Lower leg skin (tissue), 3 donors: ENCODE measurements at regions not wholly inside any gene's neighbourhood (a gene's known extent, or its start where the extent isn't known, plus 50 kb on each side); places are given as distances from the start of the nearest gene placed in this dataset.

Source experiments
- POLR2A ChIP-seq, 2 donors: fragments of 450-650 bp; IDR thresholded peaks; one replicate each; pipeline ENCODE4 v1.6.1; 2016 to 2017; ENCODE audit warnings: antibody characterized with exemption in 2 of 2, mild to moderate bottlenecking in 1 of 2, moderate library complexity in 1 of 2
- TF ChIP-seq, protein P1 (sequence below), 3 donors: fragments of 450-650 bp; IDR thresholded peaks; one replicate each; pipeline ENCODE4 v1.5.1; 2016; ENCODE audit warnings: antibody characterized with exemption in 3 of 3, mild to moderate bottlenecking in 3 of 3, moderate library complexity in 2 of 3

DNA sequence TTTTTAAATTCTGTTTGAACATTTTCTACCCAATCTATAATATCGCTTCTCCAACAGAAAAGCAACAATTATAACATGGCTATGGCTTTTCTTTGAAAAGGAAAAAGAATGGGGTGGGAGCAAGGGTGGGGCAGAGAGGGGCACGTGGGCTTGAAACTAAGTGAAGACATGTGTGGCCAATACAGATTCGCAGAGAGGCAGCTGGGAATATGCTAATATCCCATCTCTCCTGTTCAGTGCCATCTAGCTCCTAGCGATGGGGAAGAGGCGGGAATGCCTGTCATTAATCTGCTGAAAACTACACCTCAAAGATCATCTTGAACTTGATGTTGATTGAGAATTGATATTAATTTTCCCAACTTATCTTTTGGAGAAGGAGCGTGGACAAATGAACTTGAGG lies 65.5 kb upstream of the ITGA6 start:
- TF ChIP-seq, protein P1, sequence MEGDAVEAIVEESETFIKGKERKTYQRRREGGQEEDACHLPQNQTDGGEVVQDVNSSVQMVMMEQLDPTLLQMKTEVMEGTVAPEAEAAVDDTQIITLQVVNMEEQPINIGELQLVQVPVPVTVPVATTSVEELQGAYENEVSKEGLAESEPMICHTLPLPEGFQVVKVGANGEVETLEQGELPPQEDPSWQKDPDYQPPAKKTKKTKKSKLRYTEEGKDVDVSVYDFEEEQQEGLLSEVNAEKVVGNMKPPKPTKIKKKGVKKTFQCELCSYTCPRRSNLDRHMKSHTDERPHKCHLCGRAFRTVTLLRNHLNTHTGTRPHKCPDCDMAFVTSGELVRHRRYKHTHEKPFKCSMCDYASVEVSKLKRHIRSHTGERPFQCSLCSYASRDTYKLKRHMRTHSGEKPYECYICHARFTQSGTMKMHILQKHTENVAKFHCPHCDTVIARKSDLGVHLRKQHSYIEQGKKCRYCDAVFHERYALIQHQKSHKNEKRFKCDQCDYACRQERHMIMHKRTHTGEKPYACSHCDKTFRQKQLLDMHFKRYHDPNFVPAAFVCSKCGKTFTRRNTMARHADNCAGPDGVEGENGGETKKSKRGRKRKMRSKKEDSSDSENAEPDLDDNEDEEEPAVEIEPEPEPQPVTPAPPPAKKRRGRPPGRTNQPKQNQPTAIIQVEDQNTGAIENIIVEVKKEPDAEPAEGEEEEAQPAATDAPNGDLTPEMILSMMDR (IDR thresholded peaks at IDR 0.05): no peak
- no peak for TF ChIP-seq POLR2A (IDR thresholded peaks at IDR 0.05)
